Spleen (tissue), 11 donors: ENCODE measurements at regions not wholly inside any gene's neighbourhood (a gene's known extent, or its start where the extent isn't known, plus 50 kb on each side); places are given as distances from the start of the nearest gene placed in this dataset.

Experiments used
- DNase-seq: peaks from one replicate; pipeline ENCODE4 v3.0.0-alpha.2; 2020
- H3K27ac ChIP-seq, 8 donors: fragments of 200-600 bp; sonication (generic) in 7 of 8; 1 replicate in 4 of 8; 2 replicates in 4 of 8; pipeline versions ENCODE4 v1.5.0 to v1.8.0; 2016 to 2021; ENCODE audit warnings: inconsistent platforms in 4 of 8, mild to moderate bottlenecking in 4 of 8, moderate library complexity in 1 of 8
- H3K27me3 ChIP-seq, 7 donors: fragments of 200-600 bp; sonication (generic) in 6 of 7; replicated peaks in 1 of 7; 1 replicate in 4 of 7; 2 replicates in 3 of 7; pipeline versions ENCODE4 v1.5.0 to v1.8.0; 2016 to 2021; ENCODE audit warnings: inconsistent platforms in 3 of 7, mild to moderate bottlenecking in 1 of 7
- H3K36me3 ChIP-seq, 6 donors: fragments of 200-600 bp; sonication (generic) in 5 of 6; 1 replicate in 4 of 6; 2 replicates in 2 of 6; pipeline versions ENCODE4 v1.5.0 to v1.8.0; 2016 to 2021; ENCODE audit warnings: inconsistent platforms in 2 of 6
- H3K4me1 ChIP-seq, 6 donors: fragments of 200-600 bp; sonication (generic) in 5 of 6; 1 replicate in 3 of 6; 2 replicates in 3 of 6; pipeline versions ENCODE4 v1.5.0 to v1.8.0; 2016 to 2021; ENCODE audit warnings: inconsistent platforms in 3 of 6
- H3K4me3 ChIP-seq, 8 donors: fragments of 200-600 bp; sonication (generic) in 7 of 8; 1 replicate in 4 of 8; 2 replicates in 4 of 8; pipeline versions ENCODE4 v1.5.0 to v1.8.0; 2016 to 2021; ENCODE audit warnings: inconsistent platforms in 4 of 8, mild to moderate bottlenecking in 4 of 8, moderate library complexity in 2 of 8
- H3K9me3 ChIP-seq, 8 donors: fragments of 200-600 bp; sonication (generic) in 7 of 8; 1 replicate in 4 of 8; 2 replicates in 4 of 8; pipeline versions ENCODE4 v1.5.0 to v1.8.0; 2016 to 2021; ENCODE audit warnings: inconsistent platforms in 4 of 8
- POLR2A ChIP-seq, 3 donors: fragments of 450-650 bp; IDR thresholded peaks; one replicate each; pipeline ENCODE4 v1.5.1; 2017; ENCODE audit warnings: antibody characterized with exemption in 3 of 3, mild to moderate bottlenecking in 1 of 3
- POLR2AphosphoS5 ChIP-seq, 3 donors: sonication (generic); formaldehyde crosslinking; IDR thresholded peaks; one replicate each; pipeline ENCODE4 v1.5.1; 2017; ENCODE audit warnings: antibody characterized with exemption in 3 of 3
- WGBS, 5 donors: extraction: QIAGEN DNeasy Blood & Tissue Kit in 3 of 5; methylation state at CpG; one replicate each; pipeline versions ENCODE4 v1.1.5 to v1.1.7; 2013 to 2018; 5-methylcytosine and 5-hydroxymethylcytosine counted together
- intact Hi-C: fragments of 100-400 bp; cut with DNase I; formaldehyde crosslinking; loops from one replicate; pipeline ENCODE4 v1.15.0; 2023; ENCODE audit warnings: low total_unique reads
- TF ChIP-seq, protein P1 (sequence below), 11 experiments: fragments of 200-600 bp in 7 of 11; fragments of 450-650 bp in 4 of 11; sonication (generic) in 4 of 11; IDR thresholded peaks in 8 of 11; conservative IDR thresholded peaks in 3 of 11; 1 replicate in 7 of 11; 2 replicates in 4 of 11; pipeline versions ENCODE4 v1.4.0 to v1.8.0; 2016 to 2021; ENCODE audit warnings: antibody characterized with exemption in 11 of 11, inconsistent platforms in 4 of 11, mild to moderate bottlenecking in 1 of 11
- donor health status: healthy with polysubstance abuse.
- donor health status: DM: no; HTN: no; CAD: no; lungs with moderate emphysema.
- donor health status: DM: no; HTN: no; CAD: no.
- donor health status: Bipolar disorder and iron deficiency.
- donor health status: healthy.
- donor health status: DM: no; HTN: no; CAD: no.
- donor health status: DM: yes; HTN: yes; CAD: no.

GRCh38 chr18:7369006-7369405, 138.1 kb downstream of the LRRC30 start:
- peak overlapping the region in 6 of 8 donors; percentile 27 to 86 (median 74) for H3K27ac ChIP-seq
- no peak overlapping the region for H3K4me3 ChIP-seq
- no peaks in the 10 kb centered on the region for H3K9me3 ChIP-seq
- peaks cover 0 to 47% (median 24%) of the 10 kb centered on the region in 6 donors for H3K4me1 ChIP-seq
- 50 to 59% (median 54%) methylated on average over 7 of the region's 7 CpGs for WGBS, 5 donors
- H3K27me3 ChIP-seq: peaks cover 0 to 12% (median 0%) of the 10 kb centered on the region in 7 donors
- H3K36me3 ChIP-seq: no peaks in the 10 kb centered on the region
- no peak for DNase-seq
- intact Hi-C loops: no loop called here
- TF ChIP-seq POLR2A (IDR thresholded peaks at IDR 0.05) (no peak), POLR2AphosphoS5 (IDR thresholded peaks at IDR 0.05) (peak in 1 of 3 donors; percentile 35)
- TF ChIP-seq, protein P1, sequence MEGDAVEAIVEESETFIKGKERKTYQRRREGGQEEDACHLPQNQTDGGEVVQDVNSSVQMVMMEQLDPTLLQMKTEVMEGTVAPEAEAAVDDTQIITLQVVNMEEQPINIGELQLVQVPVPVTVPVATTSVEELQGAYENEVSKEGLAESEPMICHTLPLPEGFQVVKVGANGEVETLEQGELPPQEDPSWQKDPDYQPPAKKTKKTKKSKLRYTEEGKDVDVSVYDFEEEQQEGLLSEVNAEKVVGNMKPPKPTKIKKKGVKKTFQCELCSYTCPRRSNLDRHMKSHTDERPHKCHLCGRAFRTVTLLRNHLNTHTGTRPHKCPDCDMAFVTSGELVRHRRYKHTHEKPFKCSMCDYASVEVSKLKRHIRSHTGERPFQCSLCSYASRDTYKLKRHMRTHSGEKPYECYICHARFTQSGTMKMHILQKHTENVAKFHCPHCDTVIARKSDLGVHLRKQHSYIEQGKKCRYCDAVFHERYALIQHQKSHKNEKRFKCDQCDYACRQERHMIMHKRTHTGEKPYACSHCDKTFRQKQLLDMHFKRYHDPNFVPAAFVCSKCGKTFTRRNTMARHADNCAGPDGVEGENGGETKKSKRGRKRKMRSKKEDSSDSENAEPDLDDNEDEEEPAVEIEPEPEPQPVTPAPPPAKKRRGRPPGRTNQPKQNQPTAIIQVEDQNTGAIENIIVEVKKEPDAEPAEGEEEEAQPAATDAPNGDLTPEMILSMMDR (IDR thresholded peaks at IDR 0.05 in 8 of 11, conservative IDR thresholded peaks at IDR 0.05 in 3 of 11): no peak

- no peak for DNase-seq
- Histone ChIP-seq H3K27me3 (peaks cover 0 to 12% (median 0%) of the 10 kb centered on the region in 7 donors), H3K4me3 (no peak overlapping the region), H3K27ac (peak overlapping the region; percentile 41 to 86 (median 70)), H3K4me1 (peaks cover 0 to 47% (median 24%) of the 10 kb centered on the region in 6 donors), H3K36me3 (no peaks in the 10 kb centered on the region), H3K9me3 (peaks cover 0 to 7% (median 0%) of the 10 kb centered on the region in 8 donors)
- TF ChIP-seq, protein P1 (IDR thresholded peaks at IDR 0.05 in 8 of 11, conservative IDR thresholded peaks at IDR 0.05 in 3 of 11): no peak
- TF ChIP-seq POLR2AphosphoS5 (IDR thresholded peaks at IDR 0.05) (no peak), POLR2A (IDR thresholded peaks at IDR 0.05) (no peak)
- 20 to 37% (median 26%) methylated on average over 7 of the region's 7 CpGs for WGBS, 5 donors
- intact Hi-C loops: no loop called here
These were observed 139.5 kb downstream of the LRRC30 start for GRCh38 chr18:7370375-7370774.

GRCh38 chr18:7370802-7371201, 139.9 kb downstream of the LRRC30 start:
- Histone ChIP-seq H3K36me3 (no peaks in the 10 kb centered on the region), H3K9me3 (peaks cover 0 to 11% (median under 1%) of the 10 kb centered on the region in 8 donors), H3K4me3 (no peak overlapping the region), H3K27me3 (peaks cover 0 to 12% (median 0%) of the 10 kb centered on the region in 7 donors), H3K27ac (peak overlapping the region in 7 of 8 donors; percentile 20 to 86 (median 74)), H3K4me1 (peaks cover 0 to 47% (median 24%) of the 10 kb centered on the region in 6 donors)
- WGBS, 5 donors: 5 to 17% (median 8%) methylated on average over 11 of the region's 11 CpGs
- intact Hi-C loops: no loop called here
- TF ChIP-seq POLR2A (IDR thresholded peaks at IDR 0.05) (no peak), POLR2AphosphoS5 (IDR thresholded peaks at IDR 0.05) (peak; percentile 69 to 86 (median 85))
- TF ChIP-seq, protein P1 (IDR thresholded peaks at IDR 0.05 in 8 of 11, conservative IDR thresholded peaks at IDR 0.05 in 3 of 11): no peak
- DNase-seq: peak; percentile 84

GRCh38 chr18:7373441-7373840, 142.6 kb downstream of the LRRC30 start:
- Histone ChIP-seq H3K4me1 (peaks cover 0 to 33% (median 19%) of the 10 kb centered on the region in 6 donors), H3K27ac (no peak overlapping the region), H3K4me3 (no peak overlapping the region), H3K9me3 (peaks cover 0 to 27% (median 16%) of the 10 kb centered on the region in 8 donors), H3K27me3 (peaks cover 0 to 3% (median 0%) of the 10 kb centered on the region in 7 donors), H3K36me3 (no peaks in the 10 kb centered on the region)
- TF ChIP-seq POLR2A (IDR thresholded peaks at IDR 0.05) (no peak), POLR2AphosphoS5 (IDR thresholded peaks at IDR 0.05) (no peak)
- TF ChIP-seq, protein P1 (IDR thresholded peaks at IDR 0.05 in 8 of 11, conservative IDR thresholded peaks at IDR 0.05 in 3 of 11): no peak
- no peak for DNase-seq
- WGBS, 5 donors: 37 to 64% (median 42%) methylated on average over 6 of the region's 6 CpGs
- intact Hi-C loops: no loop called here
